Pancreas (tissue), 10 donors: ENCODE measurements at regions not wholly inside any gene's neighbourhood (a gene's known extent, or its start where the extent isn't known, plus 50 kb on each side); places are given as distances from the start of the nearest gene placed in this dataset.

Source experiments
- ATAC-seq, 4 donors: fragments of 200-7000 bp; cut with Tn5 transposase; one replicate each; pipeline versions ENCODE4 v1.8.0 to v1.9.1; 2020; ENCODE audit warnings: mild to moderate bottlenecking in 4 of 4, moderate library complexity in 4 of 4
- DNase-seq, 6 donors: peaks; one replicate each; pipeline ENCODE4 v3.0.0-alpha.2; 2020
- FAIRE-seq: peaks from 2 replicates; lab custom pipeline; 2012; peaks lifted over from hg19 to GRCh38; lab: Jason Lieb, UNC
- H3K27ac ChIP-seq, 4 donors: fragments of 200-600 bp; sonication (generic); 1 replicate in 3 of 4; 2 replicates in 1 of 4; pipeline versions ENCODE4 v1.5.0 to v1.8.0; 2020
- H3K27me3 ChIP-seq, 4 donors: fragments of 200-600 bp; one replicate each; pipeline ENCODE4 v1.8.0; 2021
- H3K36me3 ChIP-seq, 3 donors: fragments of 200-600 bp; sonication (generic) in 1 of 3; one replicate each; pipeline versions ENCODE4 v1.5.0 to v1.8.0; 2020 to 2021
- H3K4me1 ChIP-seq, 3 donors: fragments of 200-600 bp; one replicate each; pipeline ENCODE4 v1.8.0; 2021
- H3K4me3 ChIP-seq, 4 donors: fragments of 200-600 bp; sonication (generic) in 2 of 4; one replicate each; pipeline versions ENCODE4 v1.5.0 to v1.8.0; 2020 to 2021
- H3K9me3 ChIP-seq, 4 donors: fragments of 200-600 bp; one replicate each; pipeline ENCODE4 v1.8.0; 2021
- WGBS, 2 donors: extraction: QIAGEN DNeasy Blood & Tissue Kit; methylation state at CpG; one replicate each; pipeline ENCODE4 v1.1.7; 2013; 5-methylcytosine and 5-hydroxymethylcytosine counted together
- intact Hi-C, 3 donors: fragments of 100-400 bp; cut with DNase I; formaldehyde crosslinking; loops; one replicate each; pipeline versions ENCODE4 v1.11.1 to v1.14.2; 2022
- TF ChIP-seq, protein P1 (sequence below), 4 donors: fragments of 200-600 bp; sonication (generic) in 3 of 4; IDR thresholded peaks; one replicate each; pipeline versions ENCODE4 v1.5.0 to v1.8.0; 2021; ENCODE audit warnings: antibody characterized with exemption in 4 of 4
- donor health status: healthy with polysubstance abuse.
- donor health status: DM: no; HTN: no; CAD: no; lungs with moderate emphysema.
- donor health status: DM: no; HTN: no; CAD: no.
- donor health status: control.
- donor health status: control.
- donor health status: Bipolar disorder and iron deficiency.
- donor health status: DM: yes; HTN: yes; CAD: no.
- donor health status: DM: no; HTN: no; CAD: no.
- donor health status: DM: no; HTN: no; CAD: no.
- donor health status: DM: yes; HTN: yes; CAD: no.

DNA sequence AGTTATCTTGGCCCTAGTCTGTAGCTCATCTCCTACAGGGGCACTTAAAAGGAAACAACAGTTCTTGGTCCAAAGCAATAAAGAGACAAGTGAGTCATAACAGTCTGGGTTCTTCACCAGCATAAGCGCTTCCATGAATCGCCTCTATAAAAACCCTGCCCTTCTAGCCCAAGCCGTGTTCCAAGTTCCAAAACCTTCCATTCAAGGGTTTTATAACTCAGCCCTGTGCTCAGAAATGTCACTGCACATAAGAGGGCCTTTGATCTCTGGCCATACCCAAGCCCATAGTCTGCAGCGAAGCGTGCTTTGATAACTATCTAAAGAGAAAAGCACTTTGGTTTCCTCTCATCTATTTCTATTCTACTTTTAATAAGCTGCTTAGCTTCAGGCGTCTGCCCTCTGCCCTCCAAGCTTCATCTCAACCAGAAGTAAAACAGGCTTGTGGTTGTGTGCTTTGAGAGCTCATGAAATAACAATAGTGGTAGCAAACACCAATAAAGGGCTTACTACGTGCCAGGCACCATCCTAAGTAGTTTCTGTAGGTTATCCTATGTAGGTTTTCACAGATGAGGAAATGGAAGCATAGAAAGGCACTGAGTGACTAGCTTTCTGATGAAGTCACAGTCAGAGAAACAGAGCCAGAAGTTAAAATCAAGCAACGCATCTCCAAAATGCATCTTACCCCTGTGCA lies 64.0 kb upstream of the AKAP13 start:
- H3K9me3 ChIP-seq: no peaks in the 10 kb centered on the region
- ATAC-seq: no peak
- intact Hi-C loops: no loop called here
- no peak overlapping the region for H3K4me3 ChIP-seq
- DNase-seq: no peak
- TF ChIP-seq, protein P1, sequence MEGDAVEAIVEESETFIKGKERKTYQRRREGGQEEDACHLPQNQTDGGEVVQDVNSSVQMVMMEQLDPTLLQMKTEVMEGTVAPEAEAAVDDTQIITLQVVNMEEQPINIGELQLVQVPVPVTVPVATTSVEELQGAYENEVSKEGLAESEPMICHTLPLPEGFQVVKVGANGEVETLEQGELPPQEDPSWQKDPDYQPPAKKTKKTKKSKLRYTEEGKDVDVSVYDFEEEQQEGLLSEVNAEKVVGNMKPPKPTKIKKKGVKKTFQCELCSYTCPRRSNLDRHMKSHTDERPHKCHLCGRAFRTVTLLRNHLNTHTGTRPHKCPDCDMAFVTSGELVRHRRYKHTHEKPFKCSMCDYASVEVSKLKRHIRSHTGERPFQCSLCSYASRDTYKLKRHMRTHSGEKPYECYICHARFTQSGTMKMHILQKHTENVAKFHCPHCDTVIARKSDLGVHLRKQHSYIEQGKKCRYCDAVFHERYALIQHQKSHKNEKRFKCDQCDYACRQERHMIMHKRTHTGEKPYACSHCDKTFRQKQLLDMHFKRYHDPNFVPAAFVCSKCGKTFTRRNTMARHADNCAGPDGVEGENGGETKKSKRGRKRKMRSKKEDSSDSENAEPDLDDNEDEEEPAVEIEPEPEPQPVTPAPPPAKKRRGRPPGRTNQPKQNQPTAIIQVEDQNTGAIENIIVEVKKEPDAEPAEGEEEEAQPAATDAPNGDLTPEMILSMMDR (IDR thresholded peaks at IDR 0.05): no peak
- 74 to 77% methylated on average over 8 of the region's 8 CpGs for WGBS, 2 donors
- no peak overlapping the region for H3K27ac ChIP-seq
- no peaks in the 10 kb centered on the region for H3K27me3 ChIP-seq
- no peak for FAIRE-seq
- no peaks in the 10 kb centered on the region for H3K4me1 ChIP-seq
- no peaks in the 10 kb centered on the region for H3K36me3 ChIP-seq

DNA sequence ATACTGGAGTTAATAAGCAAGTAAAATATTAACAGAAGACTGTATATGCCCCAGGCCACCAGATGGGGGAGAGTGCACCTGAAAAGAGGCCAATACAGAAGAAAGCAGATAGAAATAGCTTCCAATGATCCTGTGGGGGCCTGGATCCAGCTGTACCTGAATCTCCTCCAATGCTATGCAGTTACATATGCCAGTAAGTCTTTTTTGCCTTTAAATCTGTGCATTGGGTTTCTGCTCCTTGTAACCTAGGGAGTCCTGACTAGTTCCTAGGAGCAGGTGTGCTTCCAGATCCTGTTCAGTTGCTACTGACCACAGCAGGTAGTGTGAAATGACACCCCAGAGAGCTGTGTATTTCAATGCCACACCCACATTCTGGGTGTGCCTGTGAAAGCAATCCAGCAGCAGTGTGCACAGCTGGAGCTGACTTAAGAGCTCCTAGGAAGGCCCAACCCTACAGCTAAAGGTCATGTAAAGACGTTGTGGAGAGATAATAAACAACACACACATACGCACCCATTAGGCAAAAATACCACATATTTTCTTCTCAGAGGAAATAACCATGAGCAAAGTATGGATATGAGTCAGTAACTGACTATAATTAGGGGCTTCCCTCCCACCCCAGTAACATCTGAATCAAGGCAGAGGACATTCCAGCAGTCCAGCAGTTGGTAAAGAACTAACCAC lies 62.2 kb upstream of the AKAP13 start:
- Histone ChIP-seq H3K36me3 (no peaks in the 10 kb centered on the region), H3K4me3 (no peak overlapping the region), H3K27ac (no peak overlapping the region), H3K27me3 (no peaks in the 10 kb centered on the region), H3K9me3 (no peaks in the 10 kb centered on the region), H3K4me1 (no peaks in the 10 kb centered on the region)
- no peak for FAIRE-seq
- WGBS, 2 donors: 52 to 60% methylated on average over 2 of the region's 2 CpGs
- TF ChIP-seq, protein P1 (IDR thresholded peaks at IDR 0.05): no peak
- intact Hi-C loops: no loop called here
- DNase-seq: no peak
- ATAC-seq: peak in 3 of 4 donors; percentile 14 to 49 (median 31)

DNA sequence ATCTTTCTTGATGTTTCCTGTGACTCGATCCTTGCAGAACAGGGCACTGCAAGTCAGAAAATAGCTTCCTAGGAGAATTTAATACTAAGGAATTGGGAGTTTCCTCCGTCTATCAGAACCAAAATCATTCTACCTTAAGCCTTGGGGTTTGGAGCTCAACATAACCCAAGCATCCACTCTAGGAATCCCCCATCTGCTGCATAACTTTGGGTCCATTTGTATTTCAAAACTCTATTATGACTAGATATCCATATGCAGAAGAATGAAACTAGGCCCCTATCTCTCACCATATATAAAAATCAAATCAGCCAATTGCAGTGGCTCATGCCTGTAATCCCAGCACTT lies 61.7 kb upstream of the AKAP13 start:
- no peak overlapping the region for H3K27ac ChIP-seq
- no peak for DNase-seq
- intact Hi-C loops: no loop called here
- TF ChIP-seq, protein P1 (IDR thresholded peaks at IDR 0.05): no peak
- no peaks in the 10 kb centered on the region for H3K4me1 ChIP-seq
- no peaks in the 10 kb centered on the region for H3K27me3 ChIP-seq
- H3K36me3 ChIP-seq: no peaks in the 10 kb centered on the region
- 83 to 89% methylated on average over 2 of the region's 2 CpGs for WGBS, 2 donors
- no peak overlapping the region for H3K4me3 ChIP-seq
- no peak for FAIRE-seq
- ATAC-seq: no peak
- no peaks in the 10 kb centered on the region for H3K9me3 ChIP-seq

DNA sequence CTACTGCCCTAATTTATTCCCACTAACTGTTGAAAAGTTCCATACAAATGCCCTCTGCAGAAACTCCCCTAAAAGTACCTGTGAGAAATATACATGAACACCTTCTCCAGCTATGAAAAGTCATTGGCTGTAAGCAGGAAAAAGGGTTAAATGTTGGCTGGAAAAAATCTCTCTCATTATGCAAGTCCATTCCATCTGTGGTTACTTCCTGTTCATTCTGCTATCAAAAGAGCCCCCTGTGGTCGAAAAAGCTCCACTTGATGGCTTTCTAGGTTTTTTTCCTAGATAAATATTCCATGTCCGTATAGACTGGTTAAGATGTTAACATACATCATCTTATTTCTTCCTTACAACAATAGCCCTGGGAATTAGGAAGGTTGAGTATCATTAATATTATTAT lies 56.2 kb upstream of the AKAP13 start:
- Histone ChIP-seq H3K36me3 (no peaks in the 10 kb centered on the region), H3K27me3 (no peaks in the 10 kb centered on the region), H3K4me1 (no peaks in the 10 kb centered on the region), H3K4me3 (no peak overlapping the region), H3K27ac (no peak overlapping the region), H3K9me3 (no peaks in the 10 kb centered on the region)
- TF ChIP-seq, protein P1 (IDR thresholded peaks at IDR 0.05): no peak
- ATAC-seq (no peak), FAIRE-seq (no peak), DNase-seq (no peak)
- intact Hi-C loops: no loop called here
- 37 to 48% methylated on average over 2 of the region's 2 CpGs for WGBS, 2 donors

DNA sequence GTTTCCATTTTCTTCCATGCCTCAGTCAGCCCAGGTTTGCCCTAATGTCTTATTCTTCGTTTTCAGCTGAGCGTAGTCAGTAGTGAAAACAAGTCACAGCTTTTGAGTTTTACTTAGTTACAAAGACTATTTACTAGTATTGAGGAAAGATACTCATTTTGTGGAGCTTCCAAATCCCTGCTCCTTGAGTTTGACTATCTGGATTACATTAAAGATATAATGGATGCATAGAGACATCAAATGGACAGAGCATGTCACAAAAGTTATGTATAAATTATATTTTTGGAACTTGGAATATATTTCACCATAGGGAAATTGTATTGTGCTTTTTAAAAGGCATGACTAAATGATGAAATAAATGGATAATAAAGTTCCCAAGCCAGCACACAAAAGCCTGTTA lies 54.6 kb upstream of the AKAP13 start:
- Histone ChIP-seq H3K4me3 (no peak overlapping the region), H3K4me1 (no peaks in the 10 kb centered on the region), H3K27me3 (no peaks in the 10 kb centered on the region), H3K36me3 (no peaks in the 10 kb centered on the region), H3K27ac (no peak overlapping the region), H3K9me3 (no peaks in the 10 kb centered on the region)
- 89 to 92% methylated on average over 2 of the region's 2 CpGs for WGBS, 2 donors
- TF ChIP-seq, protein P1 (IDR thresholded peaks at IDR 0.05): no peak
- intact Hi-C loops: no loop called here
- no peak for DNase-seq
- no peak for ATAC-seq
- no peak for FAIRE-seq
